Muscle layer of duodenum (tissue), 2 donors: ENCODE measurements at regions not wholly inside any gene's neighbourhood (a gene's known extent, or its start where the extent isn't known, plus 50 kb on each side); places are given as distances from the start of the nearest gene placed in this dataset.
"Not testable (repeated sequence)": the region's sequence is repeated elsewhere in the genome, so short reads cannot be mapped to it uniquely, and the experiment has no call there.

ENCODE experiments used
- H3K27ac ChIP-seq: one replicate; pipeline ENCODE4 v1.7.0; 2013; ENCODE audit warnings: mild to moderate bottlenecking, low read length
- H3K27me3 ChIP-seq: one replicate; pipeline ENCODE4 v1.7.0; 2013; ENCODE audit warnings: low read depth, mild to moderate bottlenecking, control low read depth, low read length
- H3K36me3 ChIP-seq, 2 donors: one replicate each; pipeline ENCODE4 v1.7.0; 2013; ENCODE audit warnings: low read length in 2 of 2, control low read depth in 1 of 2, mild to moderate bottlenecking in 1 of 2; ENCODE audit not compliant: insufficient read depth in 2 of 2, control insufficient read depth in 1 of 2
- H3K4me1 ChIP-seq, 2 donors: one replicate each; pipeline ENCODE4 v1.7.0; 2013; ENCODE audit warnings: low read length in 2 of 2, mild to moderate bottlenecking in 2 of 2, control low read depth in 1 of 2, moderate library complexity in 1 of 2; ENCODE audit not compliant: insufficient read depth in 2 of 2, control insufficient read depth in 1 of 2
- H3K4me3 ChIP-seq, 2 donors: one replicate each; pipeline ENCODE4 v1.7.0; 2013; ENCODE audit warnings: low read length in 2 of 2, low read depth in 1 of 2, mild to moderate bottlenecking in 1 of 2
- H3K9me3 ChIP-seq, 2 donors: one replicate each; pipeline ENCODE4 v1.7.0; 2013; ENCODE audit warnings: low read length in 2 of 2, control low read depth in 1 of 2, mild to moderate bottlenecking in 1 of 2; ENCODE audit not compliant: control insufficient read depth in 1 of 2
- donor health status: healthy.

- no peak overlapping the region for H3K27ac ChIP-seq
- H3K4me3 ChIP-seq = no peak overlapping the region
- H3K4me1 ChIP-seq = no peaks in the 10 kb centered on the region
- no peaks in the 10 kb centered on the region for H3K27me3 ChIP-seq
- H3K36me3 ChIP-seq = no peaks in the 10 kb centered on the region
- H3K9me3 ChIP-seq = no peaks in the 10 kb centered on the region
Observed at GRCh38 chr1:188825471-188825870, 1652.2 kb downstream of the BRINP3 start.

GRCh38 chr1:188826800-188827199 lies 1650.9 kb downstream of the BRINP3 start:
- Histone ChIP-seq H3K27me3 (no peaks in the 10 kb centered on the region), H3K4me1 (no peaks in the 10 kb centered on the region), H3K36me3 (no peaks in the 10 kb centered on the region), H3K9me3 (no peaks in the 10 kb centered on the region), H3K27ac (no peak overlapping the region), H3K4me3 (no peak overlapping the region)

GRCh38 chr1:188827400-188827799 lies 1650.3 kb downstream of the BRINP3 start:
- Histone ChIP-seq H3K27ac (no peak overlapping the region), H3K27me3 (no peaks in the 10 kb centered on the region), H3K4me3 (no peak overlapping the region), H3K9me3 (no peaks in the 10 kb centered on the region), H3K4me1 (no peaks in the 10 kb centered on the region), H3K36me3 (no peaks in the 10 kb centered on the region)

GRCh38 chr1:188841111-188841696 lies 1636.5 kb downstream of the BRINP3 start:
- not testable (repeated sequence) for H3K36me3 ChIP-seq, H3K27me3 ChIP-seq, H3K27ac ChIP-seq, H3K4me1 ChIP-seq, H3K4me3 ChIP-seq, H3K9me3 ChIP-seq

- Histone ChIP-seq H3K9me3 (no peaks in the 10 kb centered on the region), H3K4me1 (no peaks in the 10 kb centered on the region), H3K36me3 (no peaks in the 10 kb centered on the region), H3K27ac (no peak overlapping the region), H3K4me3 (no peak overlapping the region), H3K27me3 (no peaks in the 10 kb centered on the region)
Observed at GRCh38 chr1:188846468-188846867, 1631.2 kb downstream of the BRINP3 start.

- H3K4me1 ChIP-seq = no peaks in the 10 kb centered on the region
Observed at GRCh38 chr1:188857526-188858087, 1620.1 kb downstream of the BRINP3 start.

GRCh38 chr1:188867614-188868013 lies 1610.0 kb downstream of the BRINP3 start:
- no peaks in the 10 kb centered on the region for H3K36me3 ChIP-seq
- H3K4me1 ChIP-seq = no peaks in the 10 kb centered on the region
- H3K27ac ChIP-seq = no peak overlapping the region

More at GRCh38 chr1:188857526-188858087, 1620.1 kb downstream of the BRINP3 start:
- Histone ChIP-seq H3K4me3 (no peak overlapping the region), H3K27me3 (no peaks in the 10 kb centered on the region), H3K27ac (no peak overlapping the region), H3K36me3 (no peaks in the 10 kb centered on the region), H3K9me3 (no peaks in the 10 kb centered on the region)

GRCh38 chr1:188871164-188871563 lies 1606.5 kb downstream of the BRINP3 start:
- Histone ChIP-seq H3K27ac (no peak overlapping the region), H3K9me3 (no peaks in the 10 kb centered on the region), H3K4me1 (no peaks in the 10 kb centered on the region), H3K36me3 (no peaks in the 10 kb centered on the region), H3K4me3 (no peak overlapping the region), H3K27me3 (no peaks in the 10 kb centered on the region)

More at GRCh38 chr1:188867614-188868013, 1610.0 kb downstream of the BRINP3 start:
- Histone ChIP-seq H3K4me3 (no peak overlapping the region), H3K9me3 (no peaks in the 10 kb centered on the region), H3K27me3 (no peaks in the 10 kb centered on the region)

- Histone ChIP-seq H3K9me3 (no peaks in the 10 kb centered on the region), H3K4me1 (no peaks in the 10 kb centered on the region), H3K27ac (no peak overlapping the region), H3K4me3 (no peak overlapping the region), H3K36me3 (no peaks in the 10 kb centered on the region), H3K27me3 (no peaks in the 10 kb centered on the region)
Observed at GRCh38 chr1:188872376-188872775, 1605.3 kb downstream of the BRINP3 start.

- no peaks in the 10 kb centered on the region for H3K9me3 ChIP-seq
- H3K4me1 ChIP-seq = no peaks in the 10 kb centered on the region
- no peaks in the 10 kb centered on the region for H3K27me3 ChIP-seq
- H3K4me3 ChIP-seq = no peak overlapping the region
- H3K27ac ChIP-seq = no peak overlapping the region
- no peaks in the 10 kb centered on the region for H3K36me3 ChIP-seq
Observed at GRCh38 chr1:188877668-188878067, 1600.0 kb downstream of the BRINP3 start.

GRCh38 chr1:188888386-188888785 lies 1589.3 kb downstream of the BRINP3 start:
- H3K27ac ChIP-seq = no peak overlapping the region
- no peaks in the 10 kb centered on the region for H3K27me3 ChIP-seq
- no peaks in the 10 kb centered on the region for H3K36me3 ChIP-seq
- no peaks in the 10 kb centered on the region for H3K9me3 ChIP-seq
- no peaks in the 10 kb centered on the region for H3K4me1 ChIP-seq
- H3K4me3 ChIP-seq = no peak overlapping the region

- Histone ChIP-seq H3K36me3 (no peaks in the 10 kb centered on the region), H3K9me3 (no peaks in the 10 kb centered on the region), H3K4me1 (no peaks in the 10 kb centered on the region), H3K27me3 (no peaks in the 10 kb centered on the region), H3K4me3 (no peak overlapping the region), H3K27ac (no peak overlapping the region)
Observed at GRCh38 chr1:188889166-188889565, 1588.5 kb downstream of the BRINP3 start.
